ENCODE measurements at regions not wholly inside any gene's neighbourhood (a gene's known extent, or its start where the extent isn't known, plus 50 kb on each side); places are given as distances from the start of the nearest gene placed in this dataset.

- ATAC-seq (ENCODE audit: insufficient number of reproducible peaks, low FRiP score, low read depth): no peak
- no peak for TF ChIP-seq CTCF (IDR thresholded peaks at IDR 0.05)
- Histone ChIP-seq H3K36me3 (no peaks in the 10 kb centered on the region), H3K4me3 (no peak overlapping the region), H3K4me1 (ENCODE audit: control insufficient read depth in 1 of 2, low read depth in 2 of 2) (no peaks in the 10 kb centered on the region), H3K9me3 (no peaks in the 10 kb centered on the region), H3K27ac (no peak overlapping the region), H3K27me3 (replicated peaks; ENCODE audit: insufficient read depth) (no peaks in the 10 kb centered on the region)
- DNase-seq (ENCODE audit: low spot score): no peak
Observed at GRCh38 chr4:130210864-130211263, 1114.9 kb downstream of the C4orf33 start.

DNA sequence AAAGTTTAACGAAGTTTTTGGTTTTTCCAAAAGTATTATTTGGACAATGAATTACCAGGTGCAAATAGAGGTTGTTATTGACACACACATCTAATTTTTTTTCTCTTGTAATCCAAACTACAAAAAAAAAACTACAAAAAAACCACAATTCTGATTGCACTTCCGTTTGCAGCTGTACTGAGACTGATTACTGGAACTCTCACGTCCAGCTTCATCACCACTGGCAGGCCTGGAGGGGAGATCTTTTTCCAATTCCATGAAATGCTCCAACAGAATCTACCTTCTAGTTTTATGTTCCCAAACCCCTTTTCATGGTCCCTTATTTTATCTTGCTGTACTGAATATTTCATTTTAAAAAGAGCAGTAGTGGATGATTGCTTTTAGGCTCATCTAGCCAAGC lies 1118.3 kb downstream of the C4orf33 start:
- no peak for ATAC-seq (ENCODE audit: insufficient number of reproducible peaks, low FRiP score, low read depth)
- no peak for TF ChIP-seq CTCF (IDR thresholded peaks at IDR 0.05)
- H3K27me3 ChIP-seq (replicated peaks; ENCODE audit: insufficient read depth): no peaks in the 10 kb centered on the region

GRCh38 chr4:130233377-130234047 lies 1137.6 kb downstream of the C4orf33 start:
- TF ChIP-seq CTCF (IDR thresholded peaks at IDR 0.05): no peak
- ATAC-seq (ENCODE audit: insufficient number of reproducible peaks, low FRiP score, low read depth): no peak
- no peak overlapping the region for H3K4me3 ChIP-seq

More for the DNA sequence above, 1118.3 kb downstream of the C4orf33 start:
- Histone ChIP-seq H3K4me3 (no peak overlapping the region), H3K27ac (no peak overlapping the region), H3K4me1 (ENCODE audit: control insufficient read depth in 1 of 2, low read depth in 2 of 2) (no peaks in the 10 kb centered on the region), H3K36me3 (no peaks in the 10 kb centered on the region), H3K9me3 (no peaks in the 10 kb centered on the region)
- no peak for DNase-seq (ENCODE audit: low spot score)

DNA sequence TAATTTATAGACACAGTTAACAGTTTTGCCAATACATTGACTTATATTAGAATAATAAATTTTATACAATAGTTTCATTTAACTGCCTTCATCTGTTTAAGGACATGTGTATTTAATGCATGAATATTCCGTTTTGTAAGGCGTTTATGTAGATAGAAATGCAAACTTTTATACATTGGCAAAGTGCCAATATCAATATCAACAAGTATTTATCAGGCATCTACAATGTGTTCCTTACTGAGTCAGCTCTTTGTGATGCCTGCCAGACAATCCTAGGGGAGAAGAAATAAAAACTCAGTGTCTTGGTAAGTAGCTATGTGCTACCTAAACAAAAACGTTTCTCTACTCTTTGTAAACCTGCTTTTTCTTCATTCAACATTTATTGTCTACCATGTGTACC lies 1142.2 kb downstream of the C4orf33 start:
- no peaks in the 10 kb centered on the region for H3K9me3 ChIP-seq
- TF ChIP-seq CTCF (IDR thresholded peaks at IDR 0.05): no peak
- ATAC-seq (ENCODE audit: insufficient number of reproducible peaks, low FRiP score, low read depth) (no peak), DNase-seq (ENCODE audit: low spot score) (no peak)
- no peaks in the 10 kb centered on the region for H3K36me3 ChIP-seq
- no peaks in the 10 kb centered on the region for H3K4me1 ChIP-seq (ENCODE audit: control insufficient read depth in 1 of 2, low read depth in 2 of 2)
- no peak overlapping the region for H3K4me3 ChIP-seq
- H3K27ac ChIP-seq: no peak overlapping the region
- no peaks in the 10 kb centered on the region for H3K27me3 ChIP-seq (replicated peaks; ENCODE audit: insufficient read depth)

More at GRCh38 chr4:130233377-130234047, 1137.6 kb downstream of the C4orf33 start:
- H3K36me3 ChIP-seq: no peaks in the 10 kb centered on the region
- no peak for DNase-seq (ENCODE audit: low spot score)
- H3K27ac ChIP-seq: no peak overlapping the region
- H3K9me3 ChIP-seq: no peaks in the 10 kb centered on the region
- no peaks in the 10 kb centered on the region for H3K27me3 ChIP-seq (replicated peaks; ENCODE audit: insufficient read depth)
- H3K4me1 ChIP-seq (ENCODE audit: control insufficient read depth in 1 of 2, low read depth in 2 of 2): no peaks in the 10 kb centered on the region

- DNase-seq (ENCODE audit: low spot score) (no peak), ATAC-seq (ENCODE audit: insufficient number of reproducible peaks, low FRiP score, low read depth) (no peak)
- Histone ChIP-seq H3K36me3 (no peaks in the 10 kb centered on the region), H3K27ac (no peak overlapping the region), H3K4me3 (no peak overlapping the region), H3K27me3 (replicated peaks; ENCODE audit: insufficient read depth) (no peaks in the 10 kb centered on the region), H3K4me1 (ENCODE audit: control insufficient read depth in 1 of 2, low read depth in 2 of 2) (no peaks in the 10 kb centered on the region), H3K9me3 (no peaks in the 10 kb centered on the region)
- no peak for TF ChIP-seq CTCF (IDR thresholded peaks at IDR 0.05)
Observed at GRCh38 chr4:130249002-130249401, 1153.0 kb downstream of the C4orf33 start.

All from thoracic aorta (tissue), 2 donors.